ENCODE measurements at regions not wholly inside any gene's neighbourhood (a gene's known extent, or its start where the extent isn't known, plus 50 kb on each side); places are given as distances from the start of the nearest gene placed in this dataset.
"Not testable (repeated sequence)": the region's sequence is repeated elsewhere in the genome, so short reads cannot be mapped to it uniquely, and the experiment has no call there.

DNA sequence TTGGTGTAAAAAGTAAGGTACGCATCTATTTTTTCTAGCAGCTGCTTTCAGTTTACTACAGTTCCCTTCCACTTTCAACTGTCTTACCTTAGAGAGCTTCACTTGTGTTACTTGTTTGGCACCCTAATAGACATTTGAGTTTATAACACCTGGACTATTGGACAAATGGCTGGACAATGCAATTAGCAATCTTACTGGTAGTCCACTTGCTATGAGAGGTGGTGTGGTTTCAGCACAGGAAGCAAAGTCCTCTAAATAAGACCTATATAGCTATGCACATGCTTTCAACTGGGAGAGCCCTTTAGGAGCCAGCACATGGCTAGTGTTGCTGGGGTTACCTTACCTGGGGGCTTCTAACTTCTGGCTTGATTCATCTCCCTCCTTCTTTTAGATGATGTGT, 119.6 kb upstream of the RANBP3L start:
- no peak for DNase-seq
- Histone ChIP-seq H3K4me1 (no peaks in the 10 kb centered on the region), H3K4me3 (replicated peaks in 1 of 3) (no peak overlapping the region), H3K9me3 (no peaks in the 10 kb centered on the region), H3K27ac (no peak overlapping the region), H3K36me3 (no peaks in the 10 kb centered on the region), H3K27me3 (no peaks in the 10 kb centered on the region)
- no peak for TF ChIP-seq POLR2A (IDR thresholded peaks at IDR 0.05)
- TF ChIP-seq, protein P1, sequence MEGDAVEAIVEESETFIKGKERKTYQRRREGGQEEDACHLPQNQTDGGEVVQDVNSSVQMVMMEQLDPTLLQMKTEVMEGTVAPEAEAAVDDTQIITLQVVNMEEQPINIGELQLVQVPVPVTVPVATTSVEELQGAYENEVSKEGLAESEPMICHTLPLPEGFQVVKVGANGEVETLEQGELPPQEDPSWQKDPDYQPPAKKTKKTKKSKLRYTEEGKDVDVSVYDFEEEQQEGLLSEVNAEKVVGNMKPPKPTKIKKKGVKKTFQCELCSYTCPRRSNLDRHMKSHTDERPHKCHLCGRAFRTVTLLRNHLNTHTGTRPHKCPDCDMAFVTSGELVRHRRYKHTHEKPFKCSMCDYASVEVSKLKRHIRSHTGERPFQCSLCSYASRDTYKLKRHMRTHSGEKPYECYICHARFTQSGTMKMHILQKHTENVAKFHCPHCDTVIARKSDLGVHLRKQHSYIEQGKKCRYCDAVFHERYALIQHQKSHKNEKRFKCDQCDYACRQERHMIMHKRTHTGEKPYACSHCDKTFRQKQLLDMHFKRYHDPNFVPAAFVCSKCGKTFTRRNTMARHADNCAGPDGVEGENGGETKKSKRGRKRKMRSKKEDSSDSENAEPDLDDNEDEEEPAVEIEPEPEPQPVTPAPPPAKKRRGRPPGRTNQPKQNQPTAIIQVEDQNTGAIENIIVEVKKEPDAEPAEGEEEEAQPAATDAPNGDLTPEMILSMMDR (IDR thresholded peaks at IDR 0.05) = no peak
- WGBS, 2 donors = 91 to 98% methylated on average over 1 of the region's 1 CpG
- intact Hi-C loops (cut with DNase I) = no loop called here

DNA sequence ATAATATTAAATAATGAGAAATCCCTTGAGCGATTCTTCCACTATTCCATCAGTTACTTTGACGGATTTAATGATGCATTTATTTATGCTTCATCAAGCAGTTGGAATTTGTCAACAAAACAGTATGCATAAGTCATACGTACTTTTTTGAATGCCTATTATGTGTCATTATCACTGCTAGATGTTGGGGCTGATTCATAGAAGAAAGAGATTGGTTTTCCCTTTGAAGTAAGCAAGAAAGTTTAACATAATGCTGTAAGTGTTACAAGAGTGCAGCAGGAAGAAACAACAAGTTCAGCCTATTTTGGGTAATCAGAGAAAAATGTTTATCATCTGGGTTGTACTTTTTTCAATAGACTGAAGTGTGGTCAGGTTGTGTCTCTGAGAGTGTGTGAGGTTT, 121.2 kb upstream of the RANBP3L start:
- intact Hi-C loops (cut with DNase I) = no loop called here
- no peaks in the 10 kb centered on the region for H3K27me3 ChIP-seq
- no peaks in the 10 kb centered on the region for H3K9me3 ChIP-seq
- DNase-seq = no peak
- H3K4me1 ChIP-seq = no peaks in the 10 kb centered on the region
- H3K27ac ChIP-seq = no peak overlapping the region
- WGBS, 2 donors = 68 to 74% methylated on average over 3 of the region's 3 CpGs
- H3K36me3 ChIP-seq = no peaks in the 10 kb centered on the region
- no peak overlapping the region for H3K4me3 ChIP-seq (replicated peaks in 1 of 3)
- no peak for TF ChIP-seq POLR2A (IDR thresholded peaks at IDR 0.05)
- TF ChIP-seq, protein P1 (IDR thresholded peaks at IDR 0.05) = no peak

DNA sequence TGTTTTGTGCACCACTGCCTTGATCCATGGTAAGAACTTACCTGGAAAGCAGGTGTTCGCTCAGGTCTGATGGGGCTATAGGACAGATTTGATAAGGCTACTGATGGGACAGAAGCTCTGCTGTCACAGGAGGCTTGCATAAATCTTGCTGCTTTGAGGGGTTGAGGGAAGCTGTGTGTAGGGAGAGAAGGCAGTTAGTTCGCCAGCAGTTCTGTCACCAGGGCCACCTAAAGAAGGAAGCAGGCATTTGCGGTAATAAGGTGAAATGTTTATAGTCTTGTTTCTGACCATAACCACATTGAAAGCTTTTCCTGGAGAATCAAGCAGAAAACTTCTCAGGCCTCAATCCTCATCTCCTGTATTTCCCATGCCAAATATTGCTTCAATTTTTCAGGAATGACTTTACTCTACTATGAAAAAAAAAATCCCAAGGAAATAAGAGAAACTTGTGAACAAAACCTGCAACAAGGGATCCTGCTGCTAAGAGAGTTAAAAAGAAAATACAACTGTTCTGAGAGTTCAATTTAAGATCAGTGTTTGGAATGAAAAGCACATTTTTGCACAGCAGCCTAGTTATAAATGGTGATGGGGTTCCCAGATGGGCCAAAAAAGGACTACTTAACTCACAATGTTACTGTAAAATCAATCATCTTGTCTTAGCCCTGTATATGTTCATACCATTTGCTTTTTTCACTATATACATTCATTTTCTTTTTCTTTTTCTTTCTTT, 122.0 kb upstream of the RANBP3L start:
- 63 to 65% methylated on average over 3 of the region's 3 CpGs for WGBS, 2 donors
- intact Hi-C loops (cut with DNase I) = no loop called here
- Histone ChIP-seq H3K4me3 (replicated peaks in 1 of 3) (no peak overlapping the region), H3K36me3 (no peaks in the 10 kb centered on the region), H3K27ac (no peak overlapping the region), H3K9me3 (no peaks in the 10 kb centered on the region), H3K4me1 (no peaks in the 10 kb centered on the region), H3K27me3 (no peaks in the 10 kb centered on the region)
- TF ChIP-seq, protein P1 (IDR thresholded peaks at IDR 0.05) = no peak
- DNase-seq = no peak

DNA sequence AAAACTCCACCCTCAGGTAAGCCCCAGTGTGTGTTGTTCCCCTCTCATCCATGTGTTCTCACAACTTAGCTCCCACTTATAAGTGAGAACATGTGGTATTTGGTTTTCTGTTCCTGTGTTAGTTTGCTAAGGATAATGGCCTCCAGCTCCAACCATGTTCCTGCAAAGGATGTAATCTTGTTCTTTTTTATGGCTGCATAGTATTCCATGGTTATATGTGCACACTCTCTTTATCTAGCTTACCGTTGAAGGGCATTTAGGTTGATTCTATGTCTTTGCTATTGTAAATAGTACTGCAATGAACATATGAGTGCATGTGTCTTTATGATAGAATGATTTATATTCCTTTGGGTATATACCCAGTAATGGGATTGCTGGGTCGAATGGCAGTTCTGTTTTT, 124.4 kb upstream of the RANBP3L start:
- WGBS, 2 donors = 95 to 99% methylated on average over 2 of the region's 2 CpGs
- H3K36me3 ChIP-seq; H3K9me3 ChIP-seq; H3K4me3 ChIP-seq (replicated peaks in 1 of 3); H3K27ac ChIP-seq; H3K4me1 ChIP-seq; DNase-seq; intact Hi-C loops (cut with DNase I); H3K27me3 ChIP-seq: not testable (repeated sequence)

DNA sequence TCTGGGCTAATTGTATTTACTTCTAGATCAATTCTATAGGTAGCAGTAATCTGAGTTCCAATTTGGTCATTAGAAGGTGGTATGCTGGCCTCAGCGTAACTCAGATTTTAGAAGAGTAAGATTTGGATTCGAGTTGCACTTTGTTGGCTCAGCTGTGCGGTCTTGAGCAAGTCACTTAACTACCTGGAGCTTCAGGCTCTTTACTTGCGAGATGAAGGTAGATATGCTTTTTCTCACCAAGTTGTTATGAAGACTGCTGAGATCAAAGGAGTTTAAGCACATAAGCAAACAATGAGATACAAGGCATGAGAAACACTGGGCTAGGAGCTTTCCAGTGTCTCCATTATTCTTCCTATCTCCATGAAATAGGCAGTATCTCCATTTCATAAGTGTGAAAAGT, 133.8 kb upstream of the RANBP3L start:
- no peak for TF ChIP-seq POLR2A (IDR thresholded peaks at IDR 0.05)
- TF ChIP-seq, protein P1 (IDR thresholded peaks at IDR 0.05) = no peak
- intact Hi-C loops (cut with DNase I) = no loop called here
- Histone ChIP-seq H3K27me3 (no peaks in the 10 kb centered on the region), H3K27ac (no peak overlapping the region), H3K4me3 (replicated peaks in 1 of 3) (no peak overlapping the region), H3K4me1 (no peaks in the 10 kb centered on the region), H3K36me3 (no peaks in the 10 kb centered on the region), H3K9me3 (no peaks in the 10 kb centered on the region)
- 91 to 92% methylated on average over 4 of the region's 4 CpGs for WGBS, 2 donors
- no peak for DNase-seq

Data from thyroid gland (tissue), 4 donors.